Mesothelial cell of epicardium (in vitro differentiated cells): ENCODE measurements at regions not wholly inside any gene's neighbourhood (a gene's known extent, or its start where the extent isn't known, plus 50 kb on each side); places are given as distances from the start of the nearest gene placed in this dataset.

Experiments used
- DNase-seq, 2 experiments: peaks; one replicate each; pipeline ENCODE4 v3.0.0; 2021; ENCODE audit warnings: low spot score in 2 of 2; ENCODE audit not compliant: unreplicated experiment in 2 of 2
- H3K27ac Mint-ChIP-seq: 2 replicates; pipeline ENCODE4 v1.8.0; 2021; ENCODE audit warnings: mixed read lengths
- H3K27me3 Mint-ChIP-seq: 2 replicates; pipeline ENCODE4 v1.8.0; 2021; ENCODE audit warnings: low read depth, mixed read lengths
- H3K36me3 Mint-ChIP-seq: 2 replicates; pipeline ENCODE4 v1.8.0; 2021; ENCODE audit warnings: mixed read lengths
- H3K4me1 Mint-ChIP-seq: 2 replicates; pipeline ENCODE4 v1.8.0; 2021; ENCODE audit warnings: mixed read lengths
- H3K4me3 Mint-ChIP-seq: 2 replicates; pipeline ENCODE4 v1.8.0; 2021; ENCODE audit warnings: mild to moderate bottlenecking, moderate library complexity, mixed read lengths
- H3K9me3 Mint-ChIP-seq: 2 replicates; pipeline ENCODE4 v1.8.0; 2021; ENCODE audit warnings: mixed read lengths
- TF ChIP-seq, protein P1 (sequence below): fragments of 200-600 bp; sonication (generic); IDR thresholded peaks from one replicate; pipeline ENCODE4 v1.5.0; 2021; ENCODE audit warnings: antibody characterized with exemption; ENCODE audit not compliant: unreplicated experiment

- H3K9me3 Mint-ChIP-seq = no peaks in the 10 kb centered on the region
- no peak overlapping the region for H3K4me3 Mint-ChIP-seq
- H3K27ac Mint-ChIP-seq = no peak overlapping the region
- H3K36me3 Mint-ChIP-seq = no peaks in the 10 kb centered on the region
- H3K4me1 Mint-ChIP-seq = peaks cover 44% of the 10 kb centered on the region
- no peaks in the 10 kb centered on the region for H3K27me3 Mint-ChIP-seq
- TF ChIP-seq, protein P1, sequence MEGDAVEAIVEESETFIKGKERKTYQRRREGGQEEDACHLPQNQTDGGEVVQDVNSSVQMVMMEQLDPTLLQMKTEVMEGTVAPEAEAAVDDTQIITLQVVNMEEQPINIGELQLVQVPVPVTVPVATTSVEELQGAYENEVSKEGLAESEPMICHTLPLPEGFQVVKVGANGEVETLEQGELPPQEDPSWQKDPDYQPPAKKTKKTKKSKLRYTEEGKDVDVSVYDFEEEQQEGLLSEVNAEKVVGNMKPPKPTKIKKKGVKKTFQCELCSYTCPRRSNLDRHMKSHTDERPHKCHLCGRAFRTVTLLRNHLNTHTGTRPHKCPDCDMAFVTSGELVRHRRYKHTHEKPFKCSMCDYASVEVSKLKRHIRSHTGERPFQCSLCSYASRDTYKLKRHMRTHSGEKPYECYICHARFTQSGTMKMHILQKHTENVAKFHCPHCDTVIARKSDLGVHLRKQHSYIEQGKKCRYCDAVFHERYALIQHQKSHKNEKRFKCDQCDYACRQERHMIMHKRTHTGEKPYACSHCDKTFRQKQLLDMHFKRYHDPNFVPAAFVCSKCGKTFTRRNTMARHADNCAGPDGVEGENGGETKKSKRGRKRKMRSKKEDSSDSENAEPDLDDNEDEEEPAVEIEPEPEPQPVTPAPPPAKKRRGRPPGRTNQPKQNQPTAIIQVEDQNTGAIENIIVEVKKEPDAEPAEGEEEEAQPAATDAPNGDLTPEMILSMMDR = no peak
- no peak for DNase-seq
Measured at GRCh38 chr3:176950743-176951142, 246.5 kb downstream of the TBL1XR1 start.

DNA sequence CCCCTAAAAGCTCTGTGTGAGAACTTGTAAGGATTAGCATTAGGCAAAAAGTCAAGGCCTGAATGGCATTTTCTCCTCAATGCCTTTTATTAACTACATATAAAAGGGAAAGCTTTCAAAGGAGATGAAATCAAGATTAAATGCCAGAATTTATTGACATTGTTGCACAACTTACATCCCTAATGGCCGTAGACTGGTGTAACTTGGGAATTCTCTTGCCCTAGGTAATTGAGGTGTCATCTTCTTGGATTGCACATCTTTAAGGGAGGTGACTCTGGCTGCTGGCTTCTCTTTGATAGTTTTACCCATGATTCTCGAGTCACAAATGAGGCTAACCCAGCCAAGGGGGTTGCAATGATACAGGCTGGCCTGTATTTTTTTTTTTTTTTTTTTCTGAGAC lies 249.1 kb downstream of the TBL1XR1 start:
- peaks cover 5% of the 10 kb centered on the region for H3K9me3 Mint-ChIP-seq
- DNase-seq = no peak
- H3K27ac Mint-ChIP-seq = no peak overlapping the region

GRCh38 chr3:176946202-176946601 lies 251.1 kb downstream of the TBL1XR1 start:
- Mint-ChIP-seq H3K9me3 (peaks cover 5% of the 10 kb centered on the region), H3K36me3 (no peaks in the 10 kb centered on the region), H3K27me3 (no peaks in the 10 kb centered on the region), H3K4me3 (no peak overlapping the region), H3K27ac (no peak overlapping the region), H3K4me1 (peaks cover 21% of the 10 kb centered on the region)
- no peak for DNase-seq
- TF ChIP-seq, protein P1 = no peak

More for the DNA sequence above, 249.1 kb downstream of the TBL1XR1 start:
- Mint-ChIP-seq H3K4me3 (no peak overlapping the region), H3K36me3 (no peaks in the 10 kb centered on the region), H3K27me3 (no peaks in the 10 kb centered on the region), H3K4me1 (peaks cover 34% of the 10 kb centered on the region)
- TF ChIP-seq, protein P1 = no peak

DNA sequence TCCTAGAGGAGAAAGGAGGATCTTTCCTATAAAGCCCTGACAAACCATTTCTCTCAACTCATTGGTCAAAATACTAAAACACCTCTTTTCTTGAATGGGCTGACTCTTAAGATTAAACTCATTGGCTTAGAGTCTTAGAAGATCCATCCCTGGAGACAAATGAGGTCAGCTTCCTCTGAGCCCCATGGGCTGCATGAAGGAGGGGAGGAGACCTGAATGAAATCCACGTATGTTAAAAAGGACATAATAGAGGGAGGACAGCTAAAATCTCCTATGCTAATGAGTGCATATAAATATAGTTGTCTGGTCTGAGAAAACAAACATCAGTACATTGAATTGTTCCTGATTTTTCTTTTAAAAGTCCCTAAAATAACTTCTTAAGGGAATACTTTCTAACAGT lies 255.0 kb downstream of the TBL1XR1 start:
- Mint-ChIP-seq H3K9me3 (peaks cover 5% of the 10 kb centered on the region), H3K36me3 (no peaks in the 10 kb centered on the region), H3K27ac (no peak overlapping the region), H3K27me3 (no peaks in the 10 kb centered on the region), H3K4me3 (no peak overlapping the region), H3K4me1 (peaks cover 17% of the 10 kb centered on the region)
- DNase-seq = no peak
- TF ChIP-seq, protein P1 = no peak

DNA sequence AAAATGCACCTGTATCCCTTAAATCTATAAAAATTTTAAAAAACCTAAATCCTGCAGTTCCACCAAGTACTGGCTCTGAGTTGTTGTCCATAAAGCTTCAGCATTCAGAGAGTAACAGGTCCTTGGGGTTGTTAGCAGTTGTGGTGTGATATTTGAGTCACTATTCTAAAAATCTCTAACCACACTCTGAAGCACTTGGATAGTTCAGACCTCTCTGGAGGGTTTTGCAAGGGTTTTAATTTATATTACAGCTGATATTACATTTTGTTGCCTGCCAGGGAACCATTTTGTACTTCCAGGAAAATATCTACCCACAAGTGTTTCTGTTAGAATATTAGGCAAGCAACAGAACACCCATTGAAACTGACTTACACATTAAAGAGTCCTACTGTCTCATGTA lies 255.6 kb downstream of the TBL1XR1 start:
- TF ChIP-seq, protein P1 = no peak
- Mint-ChIP-seq H3K27me3 (no peaks in the 10 kb centered on the region), H3K4me3 (no peak overlapping the region), H3K4me1 (peaks cover 20% of the 10 kb centered on the region), H3K9me3 (peaks cover 9% of the 10 kb centered on the region), H3K36me3 (peaks cover 3% of the 10 kb centered on the region), H3K27ac (no peak overlapping the region)
- no peak for DNase-seq
